GM23338 (cell line): ENCODE measurements at regions not wholly inside any gene's neighbourhood (a gene's known extent, or its start where the extent isn't known, plus 50 kb on each side); places are given as distances from the start of the nearest gene placed in this dataset.

Source experiments
- CREB1 ChIP-seq: fragments of 250-450 bp; sonication (Bioruptor Pico); IDR thresholded peaks from 2 replicates; pipeline ENCODE4 v1.5.0; 2020; ENCODE audit warnings: low read depth, mild to moderate bottlenecking, moderate library complexity
- CTCF ChIP-seq, 2 experiments: fragments of 200-600 bp in 1 of 2; sonication (generic) in 1 of 2; conservative IDR thresholded peaks; 2 replicates each; pipeline versions ENCODE4 v1.5.1 to v1.6.1; 2016 to 2017; ENCODE audit warnings: antibody characterized with exemption in 2 of 2, low read depth in 2 of 2, mild to moderate bottlenecking in 2 of 2, moderate library complexity in 1 of 2
- ETS1 ChIP-seq: IDR thresholded peaks from 2 replicates; pipeline ENCODE4 v1.6.1; 2016; ENCODE audit warnings: antibody characterized with exemption
- EZH2 ChIP-seq: fragments of 200-600 bp; sonication (generic); IDR thresholded peaks from one replicate; pipeline ENCODE4 v1.8.0; 2017; ENCODE audit warnings: antibody characterized with exemption, mild to moderate bottlenecking, low read depth; ENCODE audit not compliant: unreplicated experiment
- EZH2phosphoT487 ChIP-seq: fragments of 200-600 bp; sonication (generic); IDR thresholded peaks from one replicate; pipeline ENCODE4 v1.8.1; 2018; ENCODE audit warnings: antibody characterized with exemption; ENCODE audit not compliant: unreplicated experiment
- JUNB ChIP-seq: IDR thresholded peaks from one replicate; pipeline ENCODE4 v1.6.1; 2016; ENCODE audit warnings: antibody characterized with exemption; ENCODE audit not compliant: unreplicated experiment
- NANOG ChIP-seq: IDR thresholded peaks from 2 replicates; pipeline ENCODE4 v1.6.1; 2016; ENCODE audit warnings: antibody characterized with exemption, borderline replicate concordance
- POLR2AphosphoS5 ChIP-seq: IDR thresholded peaks from 2 replicates; pipeline ENCODE4 v1.6.1; 2016; ENCODE audit warnings: antibody characterized with exemption, low read depth
- REST ChIP-seq: IDR thresholded peaks from one replicate; pipeline ENCODE4 v1.6.1; 2018; ENCODE audit warnings: antibody characterized with exemption; ENCODE audit not compliant: unreplicated experiment
- ZNF331 ChIP-seq: fragments of 250-450 bp; sonication (Bioruptor Pico); IDR thresholded peaks from 2 replicates; pipeline ENCODE4 v1.5.0; 2020; ENCODE audit warnings: low read depth, mild to moderate bottlenecking, moderate library complexity
- ZNF462 ChIP-seq: fragments of 250-450 bp; sonication (Bioruptor Pico); IDR thresholded peaks from 2 replicates; pipeline ENCODE4 v1.5.0; 2020; ENCODE audit warnings: mild to moderate bottlenecking, moderate library complexity

GRCh38 chr4:127578967-127579366 is 53.8 kb upstream of the INTU start:
- TF ChIP-seq CTCF (conservative IDR thresholded peaks at IDR 0.05; ENCODE audit: low read depth in 2 of 2), result no peak
- no peak for TF ChIP-seq POLR2AphosphoS5
- TF ChIP-seq CREB1, result no peak
- no peak for TF ChIP-seq EZH2
- TF ChIP-seq EZH2phosphoT487, result no peak
- no peak for TF ChIP-seq ETS1
- no peak for TF ChIP-seq ZNF331
- no peak for TF ChIP-seq REST
- TF ChIP-seq JUNB, result no peak
- no peak for TF ChIP-seq ZNF462
- TF ChIP-seq NANOG, result no peak
